ENCODE measurements at regions not wholly inside any gene's neighbourhood (a gene's known extent, or its start where the extent isn't known, plus 50 kb on each side); places are given as distances from the start of the nearest gene placed in this dataset.

DNA sequence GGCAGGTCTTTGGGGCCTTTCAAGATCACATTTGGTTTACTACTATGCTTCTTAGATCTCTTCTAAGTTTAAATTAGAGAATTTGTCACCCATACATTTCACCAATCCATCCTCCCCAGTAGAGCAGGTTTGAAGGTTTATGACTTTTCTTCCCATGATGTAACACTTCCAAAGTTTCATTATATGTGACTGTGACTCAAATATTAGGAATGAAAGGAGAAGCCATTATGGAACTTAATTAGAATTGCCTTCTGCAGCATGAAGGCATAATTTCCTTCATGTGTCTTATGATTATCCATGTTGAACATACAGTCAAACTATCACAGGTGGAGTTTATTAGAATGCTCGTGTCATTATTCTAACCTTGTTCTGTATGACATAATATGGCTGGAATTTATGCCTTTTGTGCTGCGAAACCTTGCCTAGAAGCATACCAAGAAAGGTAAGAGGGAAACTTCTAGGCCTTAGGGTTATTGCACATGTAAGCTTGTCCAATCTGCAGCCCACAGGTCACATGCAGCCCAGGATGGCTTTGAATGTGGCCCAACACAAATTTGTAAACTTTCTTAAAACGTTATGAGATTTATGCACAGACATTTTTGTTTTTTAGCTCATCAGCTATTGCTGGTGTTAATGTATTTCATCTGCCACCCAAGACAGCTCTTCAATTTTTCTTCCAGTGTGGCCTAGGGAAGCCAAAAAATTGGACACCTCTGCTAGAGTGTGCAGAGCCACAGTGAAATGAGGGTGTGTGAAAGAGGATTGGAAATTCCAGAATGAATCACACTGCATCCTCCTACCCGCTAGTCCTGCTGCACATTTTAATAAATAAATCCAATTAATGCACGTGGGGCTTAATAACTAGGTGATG is 133.6 kb downstream of the TMEM26 start:
- intact Hi-C loops (cut with micrococcal nuclease; ENCODE audit: unreplicated experiment) = no loop called here
- Mint-ChIP-seq H3K4me1 (ENCODE audit: low read depth, unreplicated experiment) (no peaks in the 10 kb centered on the region), H3K27ac (ENCODE audit: unreplicated experiment) (no peak overlapping the region), H3K27me3 (ENCODE audit: unreplicated experiment) (peaks cover 13% of the 10 kb centered on the region), H3K9me3 (ENCODE audit: low read depth, unreplicated experiment) (no peaks in the 10 kb centered on the region), H3K4me3 (ENCODE audit: low read depth, unreplicated experiment) (no peak overlapping the region), H3K36me3 (ENCODE audit: insufficient read depth, unreplicated experiment) (no peaks in the 10 kb centered on the region)
- BruUV-seq (replicated peaks) = no TSS peak
- DNase-seq = no peak
- CTCF ChIA-PET = no interaction called here
- TF ChIP-seq, protein P1, sequence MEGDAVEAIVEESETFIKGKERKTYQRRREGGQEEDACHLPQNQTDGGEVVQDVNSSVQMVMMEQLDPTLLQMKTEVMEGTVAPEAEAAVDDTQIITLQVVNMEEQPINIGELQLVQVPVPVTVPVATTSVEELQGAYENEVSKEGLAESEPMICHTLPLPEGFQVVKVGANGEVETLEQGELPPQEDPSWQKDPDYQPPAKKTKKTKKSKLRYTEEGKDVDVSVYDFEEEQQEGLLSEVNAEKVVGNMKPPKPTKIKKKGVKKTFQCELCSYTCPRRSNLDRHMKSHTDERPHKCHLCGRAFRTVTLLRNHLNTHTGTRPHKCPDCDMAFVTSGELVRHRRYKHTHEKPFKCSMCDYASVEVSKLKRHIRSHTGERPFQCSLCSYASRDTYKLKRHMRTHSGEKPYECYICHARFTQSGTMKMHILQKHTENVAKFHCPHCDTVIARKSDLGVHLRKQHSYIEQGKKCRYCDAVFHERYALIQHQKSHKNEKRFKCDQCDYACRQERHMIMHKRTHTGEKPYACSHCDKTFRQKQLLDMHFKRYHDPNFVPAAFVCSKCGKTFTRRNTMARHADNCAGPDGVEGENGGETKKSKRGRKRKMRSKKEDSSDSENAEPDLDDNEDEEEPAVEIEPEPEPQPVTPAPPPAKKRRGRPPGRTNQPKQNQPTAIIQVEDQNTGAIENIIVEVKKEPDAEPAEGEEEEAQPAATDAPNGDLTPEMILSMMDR (IDR thresholded peaks at IDR 0.05; ENCODE audit: unreplicated experiment) = no peak

DNA sequence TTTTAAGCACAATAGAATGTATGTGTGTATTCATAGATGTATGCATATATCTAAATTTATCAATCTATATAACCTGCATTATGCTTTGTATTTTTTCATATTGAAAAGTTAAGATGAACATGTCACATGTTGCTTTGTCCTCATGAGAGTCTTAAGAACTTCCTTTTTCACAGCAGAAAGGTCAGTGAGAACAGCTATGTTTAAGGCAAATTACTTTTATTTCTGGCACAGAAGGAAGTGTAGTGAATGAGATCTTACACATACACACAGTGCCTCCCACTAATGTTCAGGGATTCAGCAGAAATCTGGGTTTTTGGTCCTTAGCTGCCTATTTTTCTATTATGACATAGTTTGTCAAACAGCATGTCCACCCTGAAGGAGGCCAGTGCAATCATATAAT is 134.8 kb downstream of the TMEM26 start:
- H3K9me3 Mint-ChIP-seq (ENCODE audit: low read depth, unreplicated experiment) = no peaks in the 10 kb centered on the region
- H3K27me3 Mint-ChIP-seq (ENCODE audit: unreplicated experiment) = peaks cover 1% of the 10 kb centered on the region
- intact Hi-C loops (cut with micrococcal nuclease; ENCODE audit: unreplicated experiment) = no loop called here
- no peak overlapping the region for H3K27ac Mint-ChIP-seq (ENCODE audit: unreplicated experiment)
- DNase-seq = no peak
- peaks cover 7% of the 10 kb centered on the region for H3K4me1 Mint-ChIP-seq (ENCODE audit: low read depth, unreplicated experiment)
- no TSS peak for BruUV-seq (replicated peaks)
- no peaks in the 10 kb centered on the region for H3K36me3 Mint-ChIP-seq (ENCODE audit: insufficient read depth, unreplicated experiment)
- CTCF ChIA-PET = no interaction called here
- TF ChIP-seq, protein P1 (IDR thresholded peaks at IDR 0.05; ENCODE audit: unreplicated experiment) = no peak
- H3K4me3 Mint-ChIP-seq (ENCODE audit: low read depth, unreplicated experiment) = no peak overlapping the region

DNA sequence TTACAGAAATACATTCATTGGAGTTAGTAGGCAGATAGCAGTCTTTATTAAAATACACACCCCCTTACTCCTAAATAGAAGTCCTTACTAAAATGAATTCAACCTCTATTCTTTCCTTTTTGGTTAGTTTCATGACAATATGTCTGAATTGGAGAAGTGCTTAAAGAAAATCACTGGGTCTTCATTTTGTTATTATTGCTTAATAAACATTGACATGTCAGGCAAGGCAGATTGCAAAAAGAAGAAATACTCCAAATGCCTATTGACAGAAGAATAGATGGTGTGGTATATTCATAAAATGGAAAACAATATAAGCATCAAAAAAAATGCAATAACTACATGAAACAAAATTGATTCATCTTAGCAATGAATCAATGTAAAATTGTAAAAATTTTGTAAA is 135.5 kb downstream of the TMEM26 start:
- CTCF ChIA-PET = no interaction called here
- Mint-ChIP-seq H3K27me3 (ENCODE audit: unreplicated experiment) (no peaks in the 10 kb centered on the region), H3K4me1 (ENCODE audit: low read depth, unreplicated experiment) (peaks cover 8% of the 10 kb centered on the region), H3K9me3 (ENCODE audit: low read depth, unreplicated experiment) (no peaks in the 10 kb centered on the region), H3K27ac (ENCODE audit: unreplicated experiment) (no peak overlapping the region), H3K4me3 (ENCODE audit: low read depth, unreplicated experiment) (no peak overlapping the region), H3K36me3 (ENCODE audit: insufficient read depth, unreplicated experiment) (no peaks in the 10 kb centered on the region)
- DNase-seq = no peak
- BruUV-seq (replicated peaks) = no TSS peak
- TF ChIP-seq, protein P1 (IDR thresholded peaks at IDR 0.05; ENCODE audit: unreplicated experiment) = no peak
- intact Hi-C loops (cut with micrococcal nuclease; ENCODE audit: unreplicated experiment) = no loop called here

DNA sequence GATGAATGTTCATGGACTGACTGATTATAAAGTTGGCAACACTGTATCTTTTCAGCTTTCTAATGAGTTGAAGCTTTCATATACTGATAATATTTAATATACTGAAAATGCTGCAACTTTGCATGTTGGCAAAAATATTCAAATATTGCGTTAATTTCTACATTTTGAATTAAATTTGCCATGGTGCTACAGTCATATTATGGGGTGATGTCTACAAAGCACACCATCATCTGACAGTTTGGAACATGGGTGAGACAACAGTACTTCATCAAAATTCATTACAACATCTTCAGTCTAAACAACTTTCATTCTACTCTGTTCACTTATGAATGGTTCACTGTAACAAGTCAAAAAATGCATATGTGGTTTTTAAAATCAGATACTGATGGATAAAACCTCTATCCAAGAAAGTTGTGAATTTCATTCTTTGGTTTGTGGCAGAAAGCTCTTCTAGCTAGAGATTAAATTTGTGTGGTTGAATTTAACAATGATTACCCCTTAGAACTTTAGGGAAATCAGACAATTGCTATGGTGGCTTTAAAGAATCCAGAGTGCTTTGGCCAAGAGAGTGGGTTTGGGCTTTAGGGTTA is 136.4 kb downstream of the TMEM26 start:
- CTCF ChIA-PET = no interaction called here
- intact Hi-C loops (cut with micrococcal nuclease; ENCODE audit: unreplicated experiment) = no loop called here
- H3K4me1 Mint-ChIP-seq (ENCODE audit: low read depth, unreplicated experiment) = peaks cover 8% of the 10 kb centered on the region
- H3K9me3 Mint-ChIP-seq (ENCODE audit: low read depth, unreplicated experiment) = no peaks in the 10 kb centered on the region
- no peak overlapping the region for H3K27ac Mint-ChIP-seq (ENCODE audit: unreplicated experiment)
- TF ChIP-seq, protein P1 (IDR thresholded peaks at IDR 0.05; ENCODE audit: unreplicated experiment) = no peak
- H3K36me3 Mint-ChIP-seq (ENCODE audit: insufficient read depth, unreplicated experiment) = no peaks in the 10 kb centered on the region
- H3K27me3 Mint-ChIP-seq (ENCODE audit: unreplicated experiment) = no peaks in the 10 kb centered on the region
- DNase-seq = no peak
- no peak overlapping the region for H3K4me3 Mint-ChIP-seq (ENCODE audit: low read depth, unreplicated experiment)
- BruUV-seq (replicated peaks) = no TSS peak
